Astrocyte of the spinal cord (primary cell): ENCODE measurements at regions not wholly inside any gene's neighbourhood (a gene's known extent, or its start where the extent isn't known, plus 50 kb on each side); places are given as distances from the start of the nearest gene placed in this dataset.

Experiments
- DNase-seq: peaks from one replicate; pipeline ENCODE4 v3.0.0; 2011; ENCODE audit warnings: low read depth, low spot score
- H3K4me3 ChIP-seq: 2 replicates; pipeline ENCODE4 v1.5.1; 2011; ENCODE audit warnings: low read depth, mild to moderate bottlenecking, low read length, moderate library complexity
- in situ Hi-C: cut with HindIII; loops from 2 replicates; pipeline ENCODE4 v1.10.0; 2017; ENCODE audit warnings: low sequenced_read_pairs
- TF ChIP-seq, protein P1 (sequence below): IDR thresholded peaks from 2 replicates; pipeline ENCODE4 v1.5.1; 2012; ENCODE audit warnings: low read depth, mild to moderate bottlenecking, low read length, inconsistent platforms

DNA sequence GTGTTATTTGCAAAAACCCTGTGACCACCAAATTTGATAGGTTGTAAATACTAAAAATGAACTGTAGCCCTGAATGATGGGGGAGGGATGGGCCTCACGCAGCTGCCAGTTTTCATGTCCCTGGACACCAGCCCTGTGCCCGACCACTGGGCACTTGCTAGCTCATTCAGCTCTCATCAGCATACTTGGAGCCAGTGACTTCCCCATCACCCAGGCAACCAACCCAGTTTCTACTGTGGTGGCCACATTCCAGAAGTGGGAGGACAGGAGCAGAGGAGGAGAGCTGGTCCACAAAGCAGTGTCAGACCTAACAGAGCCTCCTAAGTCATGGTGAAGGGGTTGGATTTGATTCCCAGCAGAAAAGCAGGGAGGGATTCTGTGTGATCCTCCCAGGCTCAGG lies 128.2 kb downstream of the CPEB2 start:
- DNase-seq, result no peak
- TF ChIP-seq, protein P1, sequence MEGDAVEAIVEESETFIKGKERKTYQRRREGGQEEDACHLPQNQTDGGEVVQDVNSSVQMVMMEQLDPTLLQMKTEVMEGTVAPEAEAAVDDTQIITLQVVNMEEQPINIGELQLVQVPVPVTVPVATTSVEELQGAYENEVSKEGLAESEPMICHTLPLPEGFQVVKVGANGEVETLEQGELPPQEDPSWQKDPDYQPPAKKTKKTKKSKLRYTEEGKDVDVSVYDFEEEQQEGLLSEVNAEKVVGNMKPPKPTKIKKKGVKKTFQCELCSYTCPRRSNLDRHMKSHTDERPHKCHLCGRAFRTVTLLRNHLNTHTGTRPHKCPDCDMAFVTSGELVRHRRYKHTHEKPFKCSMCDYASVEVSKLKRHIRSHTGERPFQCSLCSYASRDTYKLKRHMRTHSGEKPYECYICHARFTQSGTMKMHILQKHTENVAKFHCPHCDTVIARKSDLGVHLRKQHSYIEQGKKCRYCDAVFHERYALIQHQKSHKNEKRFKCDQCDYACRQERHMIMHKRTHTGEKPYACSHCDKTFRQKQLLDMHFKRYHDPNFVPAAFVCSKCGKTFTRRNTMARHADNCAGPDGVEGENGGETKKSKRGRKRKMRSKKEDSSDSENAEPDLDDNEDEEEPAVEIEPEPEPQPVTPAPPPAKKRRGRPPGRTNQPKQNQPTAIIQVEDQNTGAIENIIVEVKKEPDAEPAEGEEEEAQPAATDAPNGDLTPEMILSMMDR, result no peak
- in situ Hi-C loops, result no loop called here
- no peak overlapping the region for H3K4me3 ChIP-seq

GRCh38 chr4:15131551-15131950 lies 129.3 kb downstream of the CPEB2 start:
- DNase-seq, result no peak
- TF ChIP-seq, protein P1, result no peak
- in situ Hi-C loops, result no loop called here
- H3K4me3 ChIP-seq, result no peak overlapping the region

GRCh38 chr4:15132739-15133138 lies 130.5 kb downstream of the CPEB2 start:
- TF ChIP-seq, protein P1, result no peak
- no peak for DNase-seq
- in situ Hi-C loops, result no loop called here
- no peak overlapping the region for H3K4me3 ChIP-seq

GRCh38 chr4:15139599-15139998 lies 137.3 kb downstream of the CPEB2 start:
- DNase-seq, result no peak
- TF ChIP-seq, protein P1, result no peak
- no peak overlapping the region for H3K4me3 ChIP-seq
- in situ Hi-C loops, result no loop called here

- TF ChIP-seq, protein P1, result no peak
- in situ Hi-C loops, result no loop called here
- DNase-seq, result no peak
- H3K4me3 ChIP-seq, result no peak overlapping the region
Observed at GRCh38 chr4:15142201-15142600, 139.9 kb downstream of the CPEB2 start.

GRCh38 chr4:15143551-15143950 lies 141.3 kb downstream of the CPEB2 start:
- TF ChIP-seq, protein P1, result no peak
- in situ Hi-C loops, result no loop called here
- no peak overlapping the region for H3K4me3 ChIP-seq
- DNase-seq, result no peak
